HEK293 (cell line): ENCODE measurements at regions not wholly inside any gene's neighbourhood (a gene's known extent, or its start where the extent isn't known, plus 50 kb on each side); places are given as distances from the start of the nearest gene placed in this dataset.

ENCODE experiments used
- CTCF ChIA-PET: fragments of 350-600 bp; formaldehyde crosslinking; extraction: SDS; loops from one replicate; lab custom pipeline; 2021; ENCODE audit warnings: antibody characterized with exemption; lab: Yijun Ruan, JAX
- POLR2A ChIA-PET: fragments of 300-600 bp; formaldehyde crosslinking; extraction: SDS; loops from one replicate; lab custom pipeline; 2020; ENCODE audit warnings: antibody characterized with exemption, inconsistent platforms; lab: Yijun Ruan, JAX
- H3K27ac ChIP-seq: fragments of 200-500 bp; sonication (Bioruptor generic); 2 replicates; pipeline ENCODE4 v1.5.1; 2014; ENCODE audit warnings: low read depth, low read length, control low read depth, inconsistent platforms; ENCODE audit errors: extremely low read depth
- H3K36me3 ChIP-seq, 2 experiments: fragments of 200-500 bp in 1 of 2; sonication (Bioruptor generic) in 1 of 2; 1 replicate in 1 of 2; 2 replicates in 1 of 2; pipeline ENCODE4 v1.5.1; 2014 to 2017; ENCODE audit warnings: inconsistent platforms in 2 of 2, low read length in 2 of 2; ENCODE audit not compliant: control insufficient read depth in 2 of 2, insufficient read depth in 1 of 2
- H3K4me1 ChIP-seq: fragments of 200-500 bp; sonication (Bioruptor generic); 2 replicates; pipeline ENCODE4 v1.5.1; 2014; ENCODE audit warnings: mild to moderate bottlenecking, low read length, inconsistent platforms; ENCODE audit not compliant: control insufficient read depth, insufficient read depth
- H3K4me3 ChIP-seq: 2 replicates; pipeline ENCODE4 v1.5.1; 2011; ENCODE audit warnings: low read depth, mild to moderate bottlenecking, control low read depth, low read length, moderate library complexity
- H3K9me3 ChIP-seq: fragments of 200-500 bp; sonication (Bioruptor generic); 2 replicates; pipeline ENCODE4 v1.5.1; 2014; ENCODE audit warnings: low read depth, low read length, inconsistent platforms; ENCODE audit not compliant: control insufficient read depth, insufficient read depth
- BCL11B ChIP-seq: fragments of 450-650 bp; formaldehyde crosslinking; IDR thresholded peaks from 2 replicates; pipeline ENCODE4 v1.5.1; 2016; ENCODE audit warnings: low read depth, missing biosample characterization, missing genetic modification characterization
- KLF7 ChIP-seq: fragments of 450-650 bp; formaldehyde crosslinking; IDR thresholded peaks from 2 replicates; pipeline ENCODE4 v1.5.1; 2016; ENCODE audit warnings: missing biosample characterization, missing genetic modification characterization, borderline replicate concordance
- KLF9 ChIP-seq: fragments of 450-650 bp; formaldehyde crosslinking; IDR thresholded peaks from 2 replicates; pipeline ENCODE4 v1.5.1; 2016; ENCODE audit warnings: missing biosample characterization, missing genetic modification characterization, low read depth
- MEIS1 ChIP-seq: sonication (generic); formaldehyde crosslinking; IDR thresholded peaks from 2 replicates; pipeline ENCODE4 v1.8.1; 2022; ENCODE audit warnings: missing genetic modification reagents, mild to moderate bottlenecking, borderline replicate concordance
- PRDM2 ChIP-seq: fragments of 450-650 bp; formaldehyde crosslinking; IDR thresholded peaks from 2 replicates; pipeline ENCODE4 v1.5.1; 2016; ENCODE audit warnings: missing biosample characterization, missing genetic modification characterization, borderline replicate concordance
- ZBTB10 ChIP-seq: fragments of 450-650 bp; formaldehyde crosslinking; IDR thresholded peaks from 2 replicates; pipeline ENCODE4 v1.5.1; 2016; ENCODE audit warnings: missing biosample characterization, missing genetic modification characterization
- ZFHX2 ChIP-seq: fragments of 450-650 bp; formaldehyde crosslinking; conservative IDR thresholded peaks from 2 replicates; pipeline ENCODE4 v1.5.1; 2016; ENCODE audit warnings: missing biosample characterization, missing genetic modification characterization
- ZNF112 ChIP-seq: fragments of 450-650 bp; formaldehyde crosslinking; IDR thresholded peaks from 2 replicates; pipeline ENCODE4 v1.5.0; 2017; ENCODE audit warnings: missing biosample characterization, missing genetic modification characterization
- ZNF121 ChIP-seq: fragments of 450-650 bp; formaldehyde crosslinking; IDR thresholded peaks from 2 replicates; pipeline ENCODE4 v1.5.1; 2016; ENCODE audit warnings: missing biosample characterization, missing genetic modification characterization
- ZNF146 ChIP-seq: fragments of 450-650 bp; formaldehyde crosslinking; IDR thresholded peaks from 2 replicates; pipeline ENCODE4 v1.5.1; 2016; ENCODE audit warnings: missing biosample characterization, missing genetic modification characterization
- ZNF155 ChIP-seq: fragments of 450-650 bp; formaldehyde crosslinking; IDR thresholded peaks from 2 replicates; pipeline ENCODE4 v1.5.1; 2016; ENCODE audit warnings: missing biosample characterization, missing genetic modification characterization
- ZNF211 ChIP-seq: fragments of 450-650 bp; formaldehyde crosslinking; IDR thresholded peaks from 2 replicates; pipeline ENCODE4 v1.5.1; 2016; ENCODE audit warnings: low read depth, missing biosample characterization, missing genetic modification characterization
- ZNF214 ChIP-seq: fragments of 450-650 bp; formaldehyde crosslinking; IDR thresholded peaks from 2 replicates; pipeline ENCODE4 v1.5.1; 2017; ENCODE audit warnings: missing biosample characterization, mild to moderate bottlenecking, missing genetic modification characterization, borderline replicate concordance
- ZNF280D ChIP-seq: fragments of 450-650 bp; formaldehyde crosslinking; IDR thresholded peaks from 2 replicates; pipeline ENCODE4 v1.5.1; 2016; ENCODE audit warnings: missing biosample characterization, missing genetic modification characterization
- ZNF561 ChIP-seq: fragments of 450-650 bp; IDR thresholded peaks from 2 replicates; pipeline ENCODE4 v1.5.1; 2018; ENCODE audit warnings: missing biosample characterization, missing genetic modification characterization, borderline replicate concordance
- ZNF596 ChIP-seq: fragments of 450-650 bp; IDR thresholded peaks from 2 replicates; pipeline ENCODE4 v1.5.0; 2018; ENCODE audit warnings: missing biosample characterization, mild to moderate bottlenecking, missing genetic modification characterization, moderate library complexity
- ZNF660 ChIP-seq: fragments of 450-650 bp; IDR thresholded peaks from 2 replicates; pipeline ENCODE4 v1.5.1; 2018; ENCODE audit warnings: missing biosample characterization, mild to moderate bottlenecking, missing genetic modification characterization
- ZNF664 ChIP-seq: fragments of 450-650 bp; formaldehyde crosslinking; IDR thresholded peaks from 2 replicates; pipeline ENCODE4 v1.5.1; 2016; ENCODE audit warnings: missing biosample characterization, missing genetic modification characterization
- ZSCAN4 ChIP-seq: fragments of 450-650 bp; formaldehyde crosslinking; IDR thresholded peaks from 2 replicates; pipeline ENCODE4 v1.5.1; 2017; ENCODE audit warnings: missing biosample characterization, missing genetic modification characterization

GRCh38 chr10:37675449-37675848 lies 182.0 kb downstream of the ZNF248 start:
- Histone ChIP-seq H3K4me3 (no peak overlapping the region), H3K36me3 (no peaks in the 10 kb centered on the region), H3K9me3 (no peaks in the 10 kb centered on the region), H3K4me1 (no peaks in the 10 kb centered on the region), H3K27ac (no peak overlapping the region)
- POLR2A ChIA-PET: no interaction called here
- CTCF ChIA-PET: interaction anchor here (0.7 kb wide), 1 partner anchor 13 kb away, joined by 3 read pairs; no protein-coding TSS in a partner anchor
- TF ChIP-seq ZFHX2 (tag by site-specific recombination) (no peak), ZNF561 (tag by site-specific recombination) (no peak), ZSCAN4 (tag by site-specific recombination) (no peak), KLF9 (no peak), MEIS1 (no peak), ZNF664 (no peak), ZNF660 (tag by site-specific recombination) (no peak), ZNF146 (tag by site-specific recombination) (no peak), KLF7 (tag by site-specific recombination) (no peak), ZNF211 (no peak), ZNF121 (tag by site-specific recombination) (no peak), ZNF155 (tag by site-specific recombination) (no peak), ZNF596 (tag by site-specific recombination) (no peak), BCL11B (no peak), PRDM2 (tag by site-specific recombination) (no peak)

- H3K36me3 ChIP-seq: no peaks in the 10 kb centered on the region
- no peak overlapping the region for H3K4me3 ChIP-seq
- H3K9me3 ChIP-seq: no peaks in the 10 kb centered on the region
- no peak overlapping the region for H3K27ac ChIP-seq
- TF ChIP-seq ZNF214 (tag by site-specific recombination) (no peak), ZBTB10 (tag by site-specific recombination) (no peak), ZNF280D (tag by site-specific recombination) (no peak), ZNF112 (tag by site-specific recombination) (no peak)
- CTCF ChIA-PET: interaction anchor here (0.6 kb wide), 1 partner anchor 16 kb away, joined by 3 read pairs; no protein-coding TSS in a partner anchor
- POLR2A ChIA-PET: no interaction called here
- H3K4me1 ChIP-seq: no peaks in the 10 kb centered on the region
Measured at GRCh38 chr10:37671802-37672201, 185.6 kb downstream of the ZNF248 start.
